ENCODE measurements at regions not wholly inside any gene's neighbourhood (a gene's known extent, or its start where the extent isn't known, plus 50 kb on each side); places are given as distances from the start of the nearest gene placed in this dataset.
"Not testable (repeated sequence)": the region's sequence is repeated elsewhere in the genome, so short reads cannot be mapped to it uniquely, and the experiment has no call there.

DNA sequence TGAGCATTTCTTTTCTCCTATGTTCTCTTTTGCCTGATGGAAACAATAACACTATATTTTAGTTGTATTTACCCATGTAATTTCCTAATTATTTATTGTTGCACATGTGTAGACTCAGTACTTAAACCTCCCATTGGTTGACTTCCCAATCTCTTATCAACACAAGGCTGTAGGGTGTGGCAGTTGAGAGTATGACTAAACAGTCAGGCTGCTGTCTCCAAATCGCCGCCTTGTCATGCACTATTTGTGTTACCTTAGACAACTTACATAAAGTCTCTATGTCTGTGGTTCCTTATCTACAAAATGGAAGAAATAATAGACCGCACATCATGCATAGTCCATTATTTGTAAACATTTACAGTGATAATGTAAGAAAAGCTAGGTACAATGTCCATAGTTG is 68.9 kb upstream of the EFNA5 start:
- no peak overlapping the region for H3K27ac ChIP-seq (ENCODE audit: low read depth in 1 of 2, low read length in 1 of 2)
- peaks cover 0 to 10% (median 2%) of the 10 kb centered on the region in 4 donors for H3K9me3 ChIP-seq (ENCODE audit: control insufficient read depth in 4 of 4, insufficient read depth in 3 of 4, low read length in 3 of 4)
- no peak overlapping the region for H3K9ac ChIP-seq (ENCODE audit: insufficient read depth in 1 of 2, low read length in 2 of 2)
- ATAC-seq (ENCODE audit: insufficient read depth, low FRiP score) (no peak), DNase-seq (no peak)
- TF ChIP-seq, protein P1, sequence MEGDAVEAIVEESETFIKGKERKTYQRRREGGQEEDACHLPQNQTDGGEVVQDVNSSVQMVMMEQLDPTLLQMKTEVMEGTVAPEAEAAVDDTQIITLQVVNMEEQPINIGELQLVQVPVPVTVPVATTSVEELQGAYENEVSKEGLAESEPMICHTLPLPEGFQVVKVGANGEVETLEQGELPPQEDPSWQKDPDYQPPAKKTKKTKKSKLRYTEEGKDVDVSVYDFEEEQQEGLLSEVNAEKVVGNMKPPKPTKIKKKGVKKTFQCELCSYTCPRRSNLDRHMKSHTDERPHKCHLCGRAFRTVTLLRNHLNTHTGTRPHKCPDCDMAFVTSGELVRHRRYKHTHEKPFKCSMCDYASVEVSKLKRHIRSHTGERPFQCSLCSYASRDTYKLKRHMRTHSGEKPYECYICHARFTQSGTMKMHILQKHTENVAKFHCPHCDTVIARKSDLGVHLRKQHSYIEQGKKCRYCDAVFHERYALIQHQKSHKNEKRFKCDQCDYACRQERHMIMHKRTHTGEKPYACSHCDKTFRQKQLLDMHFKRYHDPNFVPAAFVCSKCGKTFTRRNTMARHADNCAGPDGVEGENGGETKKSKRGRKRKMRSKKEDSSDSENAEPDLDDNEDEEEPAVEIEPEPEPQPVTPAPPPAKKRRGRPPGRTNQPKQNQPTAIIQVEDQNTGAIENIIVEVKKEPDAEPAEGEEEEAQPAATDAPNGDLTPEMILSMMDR (IDR thresholded peaks at IDR 0.05; ENCODE audit: control extremely low read depth, extremely low read depth), result no peak
- 75 to 94% methylated on average over 3 of the region's 3 CpGs for WGBS, 2 donors
- no peak overlapping the region for H3K4me3 ChIP-seq
- H3K27me3 ChIP-seq (ENCODE audit: control insufficient read depth in 3 of 3, insufficient read depth in 3 of 3, low read length in 2 of 3), result no peaks in the 10 kb centered on the region
- no peaks in the 10 kb centered on the region for H3K4me1 ChIP-seq (ENCODE audit: control insufficient read depth in 5 of 5, insufficient read depth in 5 of 5, low read length in 5 of 5)
- H3K36me3 ChIP-seq (ENCODE audit: control insufficient read depth in 4 of 4, insufficient read depth in 4 of 4, low read length in 4 of 4), result no peaks in the 10 kb centered on the region

DNA sequence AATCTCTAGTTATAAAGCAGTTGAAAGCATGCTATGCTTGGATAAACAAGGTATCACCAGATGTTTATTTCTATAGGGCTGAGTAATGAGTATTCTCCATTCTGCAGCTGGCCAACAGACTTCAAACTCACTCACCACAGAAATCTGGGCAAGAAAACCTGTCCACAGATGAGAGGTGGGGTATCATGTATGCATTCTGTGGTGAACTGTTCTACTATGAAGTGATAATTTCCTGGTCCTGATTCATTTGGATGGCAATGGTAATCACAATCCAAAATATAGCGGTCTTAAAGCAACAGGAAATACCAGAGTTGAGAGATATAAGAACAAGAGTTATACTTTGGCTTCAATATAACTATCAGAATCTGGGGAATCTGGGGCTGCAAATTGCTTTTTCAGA is 65.9 kb upstream of the EFNA5 start:
- Histone ChIP-seq H3K9ac (ENCODE audit: insufficient read depth in 1 of 2, low read length in 2 of 2) (no peak overlapping the region), H3K9me3 (ENCODE audit: control insufficient read depth in 4 of 4, insufficient read depth in 3 of 4, low read length in 3 of 4) (peaks cover 0 to 6% (median 2%) of the 10 kb centered on the region in 4 donors), H3K4me1 (ENCODE audit: control insufficient read depth in 5 of 5, insufficient read depth in 5 of 5, low read length in 5 of 5) (no peaks in the 10 kb centered on the region), H3K27me3 (ENCODE audit: control insufficient read depth in 3 of 3, insufficient read depth in 3 of 3, low read length in 2 of 3) (no peaks in the 10 kb centered on the region), H3K36me3 (ENCODE audit: control insufficient read depth in 4 of 4, insufficient read depth in 4 of 4, low read length in 4 of 4) (no peaks in the 10 kb centered on the region), H3K27ac (ENCODE audit: low read depth in 1 of 2, low read length in 1 of 2) (no peak overlapping the region), H3K4me3 (no peak overlapping the region)
- 69 to 91% methylated on average over 1 of the region's 1 CpG for WGBS, 2 donors
- TF ChIP-seq, protein P1 (IDR thresholded peaks at IDR 0.05; ENCODE audit: control extremely low read depth, extremely low read depth), result no peak
- DNase-seq (peak in 1 of 3 donors; percentile 7), ATAC-seq (ENCODE audit: insufficient read depth, low FRiP score) (no peak)

DNA sequence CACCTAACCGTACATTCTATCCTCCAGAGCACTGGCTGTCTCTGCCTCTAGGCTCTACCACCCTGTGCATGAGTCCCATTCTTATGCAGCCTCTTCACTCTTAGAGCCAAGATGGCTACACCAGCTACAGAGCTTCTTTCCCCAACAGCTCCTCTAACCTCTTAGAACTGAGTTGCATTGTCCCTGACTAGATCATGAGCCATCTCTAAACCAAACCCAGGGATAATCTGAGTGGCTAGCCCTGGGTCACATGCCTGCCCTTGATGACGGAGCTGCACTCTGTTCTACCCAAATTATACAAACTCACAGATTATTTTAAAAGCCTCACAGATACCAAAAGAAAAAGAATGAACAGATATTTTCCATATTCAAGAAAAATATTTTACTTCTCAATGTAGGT is 65.4 kb upstream of the EFNA5 start:
- ATAC-seq (ENCODE audit: insufficient read depth, low FRiP score); H3K4me3 ChIP-seq; DNase-seq; H3K9me3 ChIP-seq (ENCODE audit: control insufficient read depth in 4 of 4, insufficient read depth in 3 of 4, low read length in 3 of 4); H3K27me3 ChIP-seq (ENCODE audit: control insufficient read depth in 3 of 3, insufficient read depth in 3 of 3, low read length in 2 of 3); H3K9ac ChIP-seq (ENCODE audit: insufficient read depth in 1 of 2, low read length in 2 of 2); H3K27ac ChIP-seq (ENCODE audit: low read depth in 1 of 2, low read length in 1 of 2); H3K36me3 ChIP-seq (ENCODE audit: control insufficient read depth in 4 of 4, insufficient read depth in 4 of 4, low read length in 4 of 4); H3K4me1 ChIP-seq (ENCODE audit: control insufficient read depth in 5 of 5, insufficient read depth in 5 of 5, low read length in 5 of 5): not testable (repeated sequence)
- 89 to 97% methylated on average over 2 of the region's 2 CpGs for WGBS, 2 donors

DNA sequence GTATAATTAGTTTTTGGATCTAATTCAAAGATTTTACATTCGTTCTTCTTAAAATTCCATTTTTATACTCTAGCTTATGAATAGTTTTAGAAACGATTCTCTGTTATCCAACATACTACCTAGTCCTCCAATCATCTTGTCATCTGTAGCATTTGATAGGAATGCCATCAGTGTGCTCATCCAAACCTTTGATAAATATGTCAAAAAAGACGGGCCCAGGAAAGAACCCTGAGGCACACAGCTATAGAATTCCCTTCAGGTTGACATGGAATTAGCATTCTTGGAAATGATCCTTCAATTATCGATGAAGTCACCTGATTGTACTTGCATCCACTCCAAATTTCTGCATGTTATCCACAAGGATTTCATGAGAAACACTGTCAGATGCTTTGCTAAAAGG is 64.8 kb upstream of the EFNA5 start:
- H3K27me3 ChIP-seq (ENCODE audit: control insufficient read depth in 3 of 3, insufficient read depth in 3 of 3, low read length in 2 of 3), result no peaks in the 10 kb centered on the region
- H3K4me3 ChIP-seq, result no peak overlapping the region
- H3K9me3 ChIP-seq (ENCODE audit: control insufficient read depth in 4 of 4, insufficient read depth in 3 of 4, low read length in 3 of 4), result no peaks in the 10 kb centered on the region
- DNase-seq (no peak), ATAC-seq (ENCODE audit: insufficient read depth, low FRiP score) (no peak)
- H3K36me3 ChIP-seq (ENCODE audit: control insufficient read depth in 4 of 4, insufficient read depth in 4 of 4, low read length in 4 of 4), result no peaks in the 10 kb centered on the region
- H3K27ac ChIP-seq (ENCODE audit: low read depth in 1 of 2, low read length in 1 of 2), result no peak overlapping the region
- 83 to 87% methylated on average over 4 of the region's 4 CpGs for WGBS, 2 donors
- no peaks in the 10 kb centered on the region for H3K4me1 ChIP-seq (ENCODE audit: control insufficient read depth in 5 of 5, insufficient read depth in 5 of 5, low read length in 5 of 5)
- TF ChIP-seq, protein P1 (IDR thresholded peaks at IDR 0.05; ENCODE audit: control extremely low read depth, extremely low read depth), result no peak
- H3K9ac ChIP-seq (ENCODE audit: insufficient read depth in 1 of 2, low read length in 2 of 2), result no peak overlapping the region

Data from lung (tissue), 11 donors.